ENCODE measurements at regions not wholly inside any gene's neighbourhood (a gene's known extent, or its start where the extent isn't known, plus 50 kb on each side); places are given as distances from the start of the nearest gene placed in this dataset.

DNA sequence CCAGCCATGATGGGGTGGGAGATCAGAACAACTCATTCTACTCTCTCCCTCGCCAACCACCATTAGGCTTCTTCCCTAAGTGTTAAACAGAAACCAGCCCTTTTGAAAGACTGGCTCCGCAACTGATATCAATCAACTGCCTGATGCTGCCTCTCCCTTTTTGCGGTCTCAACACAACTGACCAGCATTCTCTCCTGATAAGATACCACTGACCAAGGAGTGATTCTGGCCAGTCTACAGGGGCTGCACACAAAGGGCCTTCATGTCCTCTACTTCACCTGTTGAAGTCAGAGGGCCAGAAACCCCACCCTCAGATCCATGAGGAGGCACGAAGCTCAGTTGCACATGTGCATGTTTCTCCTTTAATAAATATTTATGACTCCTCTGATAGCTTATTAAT, 145.1 kb downstream of the CD24 start (continued):
- TF ChIP-seq, protein P1, sequence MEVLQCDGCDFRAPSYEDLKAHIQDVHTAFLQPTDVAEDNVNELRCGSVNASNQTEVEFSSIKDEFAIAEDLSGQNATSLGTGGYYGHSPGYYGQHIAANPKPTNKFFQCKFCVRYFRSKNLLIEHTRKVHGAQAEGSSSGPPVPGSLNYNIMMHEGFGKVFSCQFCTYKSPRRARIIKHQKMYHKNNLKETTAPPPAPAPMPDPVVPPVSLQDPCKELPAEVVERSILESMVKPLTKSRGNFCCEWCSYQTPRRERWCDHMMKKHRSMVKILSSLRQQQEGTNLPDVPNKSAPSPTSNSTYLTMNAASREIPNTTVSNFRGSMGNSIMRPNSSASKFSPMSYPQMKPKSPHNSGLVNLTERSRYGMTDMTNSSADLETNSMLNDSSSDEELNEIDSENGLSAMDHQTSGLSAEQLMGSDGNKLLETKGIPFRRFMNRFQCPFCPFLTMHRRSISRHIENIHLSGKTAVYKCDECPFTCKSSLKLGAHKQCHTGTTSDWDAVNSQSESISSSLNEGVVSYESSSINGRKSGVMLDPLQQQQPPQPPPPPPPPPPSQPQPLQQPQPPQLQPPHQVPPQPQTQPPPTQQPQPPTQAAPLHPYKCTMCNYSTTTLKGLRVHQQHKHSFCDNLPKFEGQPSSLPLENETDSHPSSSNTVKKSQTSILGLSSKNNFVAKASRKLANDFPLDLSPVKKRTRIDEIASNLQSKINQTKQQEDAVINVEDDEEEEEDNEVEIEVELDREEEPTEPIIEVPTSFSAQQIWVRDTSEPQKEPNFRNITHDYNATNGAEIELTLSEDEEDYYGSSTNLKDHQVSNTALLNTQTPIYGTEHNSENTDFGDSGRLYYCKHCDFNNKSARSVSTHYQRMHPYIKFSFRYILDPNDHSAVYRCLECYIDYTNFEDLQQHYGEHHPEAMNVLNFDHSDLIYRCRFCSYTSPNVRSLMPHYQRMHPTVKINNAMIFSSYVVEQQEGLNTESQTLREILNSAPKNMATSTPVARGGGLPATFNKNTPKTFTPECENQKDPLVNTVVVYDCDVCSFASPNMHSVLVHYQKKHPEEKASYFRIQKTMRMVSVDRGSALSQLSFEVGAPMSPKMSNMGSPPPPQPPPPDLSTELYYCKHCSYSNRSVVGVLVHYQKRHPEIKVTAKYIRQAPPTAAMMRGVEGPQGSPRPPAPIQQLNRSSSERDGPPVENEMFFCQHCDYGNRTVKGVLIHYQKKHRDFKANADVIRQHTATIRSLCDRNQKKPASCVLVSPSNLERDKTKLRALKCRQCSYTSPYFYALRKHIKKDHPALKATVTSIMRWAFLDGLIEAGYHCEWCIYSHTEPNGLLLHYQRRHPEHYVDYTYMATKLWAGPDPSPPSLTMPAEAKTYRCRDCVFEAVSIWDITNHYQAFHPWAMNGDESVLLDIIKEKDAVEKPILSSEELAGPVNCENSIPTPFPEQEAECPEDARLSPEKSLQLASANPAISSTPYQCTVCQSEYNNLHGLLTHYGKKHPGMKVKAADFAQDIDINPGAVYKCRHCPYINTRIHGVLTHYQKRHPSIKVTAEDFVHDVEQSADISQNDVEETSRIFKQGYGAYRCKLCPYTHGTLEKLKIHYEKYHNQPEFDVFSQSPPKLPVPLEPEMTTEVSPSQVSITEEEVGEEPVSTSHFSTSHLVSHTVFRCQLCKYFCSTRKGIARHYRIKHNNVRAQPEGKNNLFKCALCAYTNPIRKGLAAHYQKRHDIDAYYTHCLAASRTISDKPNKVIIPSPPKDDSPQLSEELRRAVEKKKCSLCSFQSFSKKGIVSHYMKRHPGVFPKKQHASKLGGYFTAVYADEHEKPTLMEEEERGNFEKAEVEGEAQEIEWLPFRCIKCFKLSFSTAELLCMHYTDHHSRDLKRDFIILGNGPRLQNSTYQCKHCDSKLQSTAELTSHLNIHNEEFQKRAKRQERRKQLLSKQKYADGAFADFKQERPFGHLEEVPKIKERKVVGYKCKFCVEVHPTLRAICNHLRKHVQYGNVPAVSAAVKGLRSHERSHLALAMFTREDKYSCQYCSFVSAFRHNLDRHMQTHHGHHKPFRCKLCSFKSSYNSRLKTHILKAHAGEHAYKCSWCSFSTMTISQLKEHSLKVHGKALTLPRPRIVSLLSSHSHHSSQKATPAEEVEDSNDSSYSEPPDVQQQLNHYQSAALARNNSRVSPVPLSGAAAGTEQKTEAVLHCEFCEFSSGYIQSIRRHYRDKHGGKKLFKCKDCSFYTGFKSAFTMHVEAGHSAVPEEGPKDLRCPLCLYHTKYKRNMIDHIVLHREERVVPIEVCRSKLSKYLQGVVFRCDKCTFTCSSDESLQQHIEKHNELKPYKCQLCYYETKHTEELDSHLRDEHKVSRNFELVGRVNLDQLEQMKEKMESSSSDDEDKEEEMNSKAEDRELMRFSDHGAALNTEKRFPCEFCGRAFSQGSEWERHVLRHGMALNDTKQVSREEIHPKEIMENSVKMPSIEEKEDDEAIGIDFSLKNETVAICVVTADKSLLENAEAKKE (CRISPR knock-in tag; IDR thresholded peaks at IDR 0.05) = no peak
- no peak for TF ChIP-seq STAT1 (IDR thresholded peaks at IDR 0.05; ENCODE audit: unreplicated experiment)

DNA sequence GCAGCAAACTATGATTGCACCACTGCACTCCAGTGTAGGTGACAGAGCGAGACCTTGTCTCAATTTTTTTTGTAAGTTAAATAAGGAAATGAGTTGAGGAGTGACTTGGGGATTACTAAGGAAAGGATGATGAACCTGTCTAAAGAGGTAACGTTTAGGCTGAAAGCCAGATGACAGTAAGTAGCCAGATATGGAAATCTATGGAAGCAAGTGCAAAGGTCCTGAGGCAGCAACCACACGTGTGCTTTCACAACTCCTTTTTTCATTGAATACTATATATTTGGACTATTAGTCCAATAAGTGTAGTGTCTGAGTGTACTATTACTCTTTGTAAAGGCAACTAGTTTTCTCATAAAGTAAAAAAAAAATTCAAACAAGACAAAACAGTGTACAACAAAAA, 147.4 kb downstream of the CD24 start:
- peaks cover 3% of the 10 kb centered on the region for H3K27me3 Mint-ChIP-seq (ENCODE audit: insufficient read depth, low read depth, poor library complexity)
- H3K4me3 Mint-ChIP-seq = no peak overlapping the region
- Histone ChIP-seq H3K9me2 (ENCODE audit: insufficient read depth) (no peaks in the 10 kb centered on the region), H3K27ac (ENCODE audit: low read depth) (no peak overlapping the region), H4K20me1 (replicated peaks; ENCODE audit: insufficient read depth) (no peaks in the 10 kb centered on the region), H3K4me3 (no peak overlapping the region), H2AFZ (no peak overlapping the region), H3K79me2 (replicated peaks; ENCODE audit: insufficient read depth) (no peaks in the 10 kb centered on the region), H3F3A (replicated peaks; ENCODE audit: low read depth) (no peaks in the 10 kb centered on the region), H3K4me2 (no peak overlapping the region), H3K27me3 (ENCODE audit: insufficient read depth) (no peaks in the 10 kb centered on the region), H3K4me1 (ENCODE audit: insufficient read depth) (peaks cover 5% of the 10 kb centered on the region; the same call in 1 of the 2 replicates), H3K36me3 (ENCODE audit: insufficient read depth) (no peaks in the 10 kb centered on the region)
- ATAC-seq = no peak
- H3K9me3 Mint-ChIP-seq = peaks cover 19% of the 10 kb centered on the region; the same call in 2 of the 3 replicates
- H3K4me1 Mint-ChIP-seq = peaks cover 11% of the 10 kb centered on the region
- no peak overlapping the region for H3K27ac Mint-ChIP-seq
- peaks cover 25% of the 10 kb centered on the region for H3K36me3 Mint-ChIP-seq (ENCODE audit: low read depth)
- DNase-seq (ENCODE audit: low spot score) = no peak
- TF ChIP-seq JUNB (IDR thresholded peaks at IDR 0.05; ENCODE audit: unreplicated experiment) (no peak), REST (IDR thresholded peaks at IDR 0.05; ENCODE audit: unreplicated experiment) (no peak), STAT1 (IDR thresholded peaks at IDR 0.05; ENCODE audit: unreplicated experiment) (no peak)
- TF ChIP-seq, protein P1 (CRISPR knock-in tag; IDR thresholded peaks at IDR 0.05) = no peak

Measured in GM23338 (cell line).